OCI-LY1 (cell line): ENCODE measurements at regions not wholly inside any gene's neighbourhood (a gene's known extent, or its start where the extent isn't known, plus 50 kb on each side); places are given as distances from the start of the nearest gene placed in this dataset.

Experiments
- EZH2 ChIP-seq: fragments of 200-600 bp; sonication (generic), shearing (Covaris generic); IDR thresholded peaks from 2 replicates; pipeline ENCODE4 v1.8.0; 2017; ENCODE audit warnings: borderline replicate concordance, mixed run types, mild to moderate bottlenecking, antibody characterized with exemption, low read length, moderate library complexity, mixed read lengths
- TF ChIP-seq, protein P1 (sequence below): fragments of 200-600 bp; sonication (generic), shearing (Covaris generic); IDR thresholded peaks from 2 replicates; pipeline ENCODE4 v1.5.1; 2017; ENCODE audit warnings: mild to moderate bottlenecking, antibody characterized with exemption, low read length, moderate library complexity, mixed read lengths

GRCh38 chr4:63371001-63371400 lies 1038.2 kb downstream of the TECRL start:
- TF ChIP-seq, protein P1, sequence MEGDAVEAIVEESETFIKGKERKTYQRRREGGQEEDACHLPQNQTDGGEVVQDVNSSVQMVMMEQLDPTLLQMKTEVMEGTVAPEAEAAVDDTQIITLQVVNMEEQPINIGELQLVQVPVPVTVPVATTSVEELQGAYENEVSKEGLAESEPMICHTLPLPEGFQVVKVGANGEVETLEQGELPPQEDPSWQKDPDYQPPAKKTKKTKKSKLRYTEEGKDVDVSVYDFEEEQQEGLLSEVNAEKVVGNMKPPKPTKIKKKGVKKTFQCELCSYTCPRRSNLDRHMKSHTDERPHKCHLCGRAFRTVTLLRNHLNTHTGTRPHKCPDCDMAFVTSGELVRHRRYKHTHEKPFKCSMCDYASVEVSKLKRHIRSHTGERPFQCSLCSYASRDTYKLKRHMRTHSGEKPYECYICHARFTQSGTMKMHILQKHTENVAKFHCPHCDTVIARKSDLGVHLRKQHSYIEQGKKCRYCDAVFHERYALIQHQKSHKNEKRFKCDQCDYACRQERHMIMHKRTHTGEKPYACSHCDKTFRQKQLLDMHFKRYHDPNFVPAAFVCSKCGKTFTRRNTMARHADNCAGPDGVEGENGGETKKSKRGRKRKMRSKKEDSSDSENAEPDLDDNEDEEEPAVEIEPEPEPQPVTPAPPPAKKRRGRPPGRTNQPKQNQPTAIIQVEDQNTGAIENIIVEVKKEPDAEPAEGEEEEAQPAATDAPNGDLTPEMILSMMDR, result no peak
- TF ChIP-seq EZH2, result no peak
